Nephron (organoid): ENCODE measurements at regions not wholly inside any gene's neighbourhood (a gene's known extent, or its start where the extent isn't known, plus 50 kb on each side); places are given as distances from the start of the nearest gene placed in this dataset.
A peak's percentile ranks its signal among the peaks of the same experiment; 100 is the strongest.

Experiments used
- H3K27ac Mint-ChIP-seq, 3 experiments: 2 replicates each; pipeline ENCODE4 v1.8.0; 2020; ENCODE audit warnings: mixed read lengths in 3 of 3, mild to moderate bottlenecking in 2 of 3, moderate library complexity in 1 of 3
- H3K27me3 Mint-ChIP-seq: 2 replicates; pipeline ENCODE4 v1.8.0; 2021; ENCODE audit warnings: low read depth, mild to moderate bottlenecking, moderate library complexity, mixed read lengths
- H3K36me3 Mint-ChIP-seq: 2 replicates; pipeline ENCODE4 v1.8.0; 2020; ENCODE audit warnings: low read depth, mixed read lengths
- H3K4me1 Mint-ChIP-seq: 2 replicates; pipeline ENCODE4 v1.8.0; 2020; ENCODE audit warnings: mixed read lengths
- H3K4me3 Mint-ChIP-seq, 3 experiments: 2 replicates each; pipeline ENCODE4 v1.8.0; 2020; ENCODE audit warnings: mild to moderate bottlenecking in 3 of 3, mixed read lengths in 3 of 3, moderate library complexity in 2 of 3
- H3K9me3 Mint-ChIP-seq: 2 replicates; pipeline ENCODE4 v1.8.0; 2020; ENCODE audit warnings: mixed read lengths
- CTCF ChIP-seq, 3 experiments: fragments of 200-600 bp; sonication (generic); IDR thresholded peaks; one replicate each; pipeline ENCODE4 v1.5.0; 2021; ENCODE audit warnings: antibody characterized with exemption in 3 of 3; ENCODE audit not compliant: unreplicated experiment in 3 of 3

- H3K4me3 Mint-ChIP-seq, result no peak overlapping the region
- peak; percentile 90 to 95 (median 93) for TF ChIP-seq CTCF (IDR thresholded peaks at IDR 0.05; ENCODE audit: unreplicated experiment in 3 of 3)
- H3K27ac Mint-ChIP-seq, result no peak overlapping the region
- H3K9me3 Mint-ChIP-seq, result no peaks in the 10 kb centered on the region
- no peaks in the 10 kb centered on the region for H3K4me1 Mint-ChIP-seq
- peaks cover 50% of the 10 kb centered on the region for H3K27me3 Mint-ChIP-seq
- H3K36me3 Mint-ChIP-seq, result no peaks in the 10 kb centered on the region
These were observed 51.1 kb upstream of the ARRDC4 start for GRCh38 chr15:97909291-97909891.
